Upper lobe of left lung (tissue), 4 donors: ENCODE measurements at regions not wholly inside any gene's neighbourhood (a gene's known extent, or its start where the extent isn't known, plus 50 kb on each side); places are given as distances from the start of the nearest gene placed in this dataset.

Source experiments
- POLR2A ChIP-seq, 4 donors: fragments of 450-650 bp; IDR thresholded peaks; one replicate each; pipeline ENCODE4 v1.5.1; 2016 to 2017; ENCODE audit warnings: antibody characterized with exemption in 4 of 4, mild to moderate bottlenecking in 2 of 4
- POLR2AphosphoS5 ChIP-seq, 2 donors: sonication (generic); formaldehyde crosslinking; IDR thresholded peaks; one replicate each; pipeline ENCODE4 v1.5.1; 2017; ENCODE audit warnings: antibody characterized with exemption in 2 of 2
- TF ChIP-seq, protein P1 (sequence below), 6 experiments: fragments of 450-650 bp in 4 of 6; fragments of 200-600 bp in 2 of 6; sonication (generic) in 2 of 6; IDR thresholded peaks; one replicate each; pipeline ENCODE4 v1.5.1; 2016 to 2019; ENCODE audit warnings: antibody characterized with exemption in 6 of 6

DNA sequence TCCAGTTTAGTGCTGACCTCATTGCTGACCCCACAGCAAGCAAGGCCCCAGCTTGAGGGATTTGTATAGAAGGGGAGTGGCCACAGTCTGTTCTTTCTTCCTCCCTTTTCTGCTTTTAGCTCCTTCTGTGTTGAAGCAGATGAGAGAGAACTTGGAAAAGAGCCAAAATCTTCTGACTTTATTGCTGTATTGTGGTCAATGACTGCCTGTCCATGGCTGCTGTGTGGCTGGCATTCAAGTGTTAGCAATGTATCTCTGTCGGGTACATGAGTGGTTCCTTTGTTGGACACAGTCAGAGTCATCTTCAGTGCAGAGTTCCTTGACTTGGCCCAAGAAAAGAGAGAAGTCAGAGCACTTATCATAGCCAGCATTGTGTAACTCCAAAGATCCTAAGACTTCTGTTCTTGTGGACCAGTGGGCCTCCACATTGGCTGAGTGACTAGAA, 154.1 kb downstream of the LRRC70 start:
- no peak for TF ChIP-seq POLR2AphosphoS5 (IDR thresholded peaks at IDR 0.05)
- TF ChIP-seq, protein P1, sequence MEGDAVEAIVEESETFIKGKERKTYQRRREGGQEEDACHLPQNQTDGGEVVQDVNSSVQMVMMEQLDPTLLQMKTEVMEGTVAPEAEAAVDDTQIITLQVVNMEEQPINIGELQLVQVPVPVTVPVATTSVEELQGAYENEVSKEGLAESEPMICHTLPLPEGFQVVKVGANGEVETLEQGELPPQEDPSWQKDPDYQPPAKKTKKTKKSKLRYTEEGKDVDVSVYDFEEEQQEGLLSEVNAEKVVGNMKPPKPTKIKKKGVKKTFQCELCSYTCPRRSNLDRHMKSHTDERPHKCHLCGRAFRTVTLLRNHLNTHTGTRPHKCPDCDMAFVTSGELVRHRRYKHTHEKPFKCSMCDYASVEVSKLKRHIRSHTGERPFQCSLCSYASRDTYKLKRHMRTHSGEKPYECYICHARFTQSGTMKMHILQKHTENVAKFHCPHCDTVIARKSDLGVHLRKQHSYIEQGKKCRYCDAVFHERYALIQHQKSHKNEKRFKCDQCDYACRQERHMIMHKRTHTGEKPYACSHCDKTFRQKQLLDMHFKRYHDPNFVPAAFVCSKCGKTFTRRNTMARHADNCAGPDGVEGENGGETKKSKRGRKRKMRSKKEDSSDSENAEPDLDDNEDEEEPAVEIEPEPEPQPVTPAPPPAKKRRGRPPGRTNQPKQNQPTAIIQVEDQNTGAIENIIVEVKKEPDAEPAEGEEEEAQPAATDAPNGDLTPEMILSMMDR (IDR thresholded peaks at IDR 0.05) = no peak
- no peak for TF ChIP-seq POLR2A (IDR thresholded peaks at IDR 0.05)
